COLO829 (cell line): ENCODE measurements at regions not wholly inside any gene's neighbourhood (a gene's known extent, or its start where the extent isn't known, plus 50 kb on each side); places are given as distances from the start of the nearest gene placed in this dataset.
"Not testable (repeated sequence)": the region's sequence is repeated elsewhere in the genome, so short reads cannot be mapped to it uniquely, and the experiment has no call there.

Experiments used
- DNase-seq: peaks from one replicate; pipeline ENCODE4 v3.0.0; 2012; ENCODE audit warnings: low spot score

GRCh38 chr3:127440384-127440783 is 150.1 kb downstream of the TPRA1 start:
- no peak for DNase-seq

GRCh38 chr3:127439621-127440020 is 150.9 kb downstream of the TPRA1 start:
- no peak for DNase-seq

GRCh38 chr3:127438951-127439350 is 151.1 kb upstream of the PRR20G start:
- DNase-seq: no peak

GRCh38 chr3:127438371-127438770 is 150.5 kb upstream of the PRR20G start:
- no peak for DNase-seq

- not testable (repeated sequence) for DNase-seq
Observed at GRCh38 chr3:127435299-127435698, 147.5 kb upstream of the PRR20G start.

- peak; percentile 28 for DNase-seq
Observed at GRCh38 chr3:127431066-127431465, 143.2 kb upstream of the PRR20G start.

GRCh38 chr3:127428344-127428997 is 140.6 kb upstream of the PRR20G start:
- DNase-seq: no peak

GRCh38 chr3:127427666-127428065 is 139.8 kb upstream of the PRR20G start:
- no peak for DNase-seq

- no peak for DNase-seq
Observed at GRCh38 chr3:127427156-127427555, 139.3 kb upstream of the PRR20G start.

GRCh38 chr3:127426444-127427153 is 138.8 kb upstream of the PRR20G start:
- DNase-seq: no peak

- DNase-seq: no peak
Observed at GRCh38 chr3:127425505-127426443, 137.9 kb upstream of the PRR20G start.

GRCh38 chr3:127424766-127425504 is 137.1 kb upstream of the PRR20G start:
- peak; percentile 47 for DNase-seq

GRCh38 chr3:127423856-127424765 is 136.3 kb upstream of the PRR20G start:
- DNase-seq: no peak

- no peak for DNase-seq
Observed at GRCh38 chr3:127422663-127423375, 135.0 kb upstream of the PRR20G start.

- DNase-seq: no peak
Observed at GRCh38 chr3:127421943-127422662, 134.3 kb upstream of the PRR20G start.

- DNase-seq: no peak
Observed at GRCh38 chr3:127420829-127421228, 133.0 kb upstream of the PRR20G start.

- DNase-seq: no peak
Observed at GRCh38 chr3:127419641-127420553, 132.1 kb upstream of the PRR20G start.

GRCh38 chr3:127419182-127419581 is 131.3 kb upstream of the PRR20G start:
- DNase-seq: no peak
